ENCODE measurements at regions not wholly inside any gene's neighbourhood (a gene's known extent, or its start where the extent isn't known, plus 50 kb on each side); places are given as distances from the start of the nearest gene placed in this dataset.

DNA sequence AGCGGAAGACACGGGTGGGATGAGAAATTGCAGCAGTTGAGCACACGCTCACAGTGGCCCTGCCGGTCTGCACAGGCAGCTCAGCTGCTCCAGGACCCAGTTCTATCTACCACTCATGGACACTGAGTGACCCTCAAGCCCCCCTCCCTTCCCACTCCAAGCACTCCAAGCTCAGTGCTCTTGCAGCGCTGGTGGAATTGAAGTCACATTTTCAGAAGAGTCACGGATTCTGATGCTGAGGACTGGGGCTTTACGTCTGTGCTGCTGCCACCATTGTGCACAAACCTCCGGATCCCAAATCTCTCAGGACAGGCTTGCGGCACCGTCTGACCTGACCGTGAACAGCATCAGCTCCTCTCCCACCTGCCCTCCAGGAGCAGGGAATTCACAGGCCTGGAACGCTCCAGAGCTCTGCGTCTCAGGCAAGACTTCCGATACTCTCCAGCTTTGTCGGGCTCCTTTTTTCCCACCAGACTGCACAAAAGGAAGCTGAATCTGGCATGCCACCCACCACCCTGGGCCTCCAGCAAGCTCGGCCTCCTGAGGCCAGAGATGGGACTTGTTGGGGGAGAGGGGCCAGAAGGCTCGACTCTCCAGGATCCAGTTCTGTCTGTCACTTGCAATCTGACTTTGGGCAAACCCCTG, 213.1 kb upstream of the RTL1 start:
- in situ Hi-C loops (cut with HindIII; ENCODE audit: low sequenced_read_pairs), result no loop called here

DNA sequence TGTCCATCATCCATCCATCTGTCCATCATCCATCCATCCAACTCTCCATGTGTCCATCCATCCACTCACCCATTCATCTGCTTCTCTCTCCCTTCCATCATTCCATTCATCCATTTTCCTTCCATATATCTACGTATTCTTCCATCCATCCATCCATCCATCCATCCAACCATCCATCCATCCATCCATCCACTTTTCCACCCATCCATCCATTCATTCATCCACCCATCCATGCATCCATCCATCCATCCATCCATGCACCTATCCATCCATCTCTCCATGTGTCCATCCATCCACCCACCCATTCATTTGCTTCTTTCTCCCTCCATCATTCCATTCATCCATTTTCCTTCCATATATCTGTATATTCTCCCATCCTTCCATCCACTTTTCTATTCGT, 214.0 kb upstream of the RTL1 start:
- in situ Hi-C loops (cut with HindIII; ENCODE audit: low sequenced_read_pairs), result no loop called here

DNA sequence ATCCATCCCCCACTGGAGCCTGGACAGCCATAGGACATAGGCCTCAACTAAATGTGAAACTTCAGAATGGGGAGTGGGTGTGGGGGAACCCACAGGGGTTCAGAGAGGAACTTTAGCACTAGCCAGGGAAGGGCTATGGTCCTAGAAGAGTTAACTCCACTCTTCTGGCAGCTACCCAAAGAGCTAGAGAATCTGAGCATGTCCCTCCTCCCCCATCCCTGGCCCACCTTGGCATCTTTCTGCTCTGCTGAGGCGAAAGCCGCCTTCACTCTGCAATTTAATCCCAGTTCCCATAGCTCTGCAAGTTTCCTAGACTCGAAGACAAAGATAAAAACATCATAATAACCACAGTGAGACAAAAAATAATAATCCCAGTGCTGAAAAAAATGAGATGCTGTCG, 214.7 kb upstream of the RTL1 start:
- in situ Hi-C loops (cut with HindIII; ENCODE audit: low sequenced_read_pairs), result no loop called here

DNA sequence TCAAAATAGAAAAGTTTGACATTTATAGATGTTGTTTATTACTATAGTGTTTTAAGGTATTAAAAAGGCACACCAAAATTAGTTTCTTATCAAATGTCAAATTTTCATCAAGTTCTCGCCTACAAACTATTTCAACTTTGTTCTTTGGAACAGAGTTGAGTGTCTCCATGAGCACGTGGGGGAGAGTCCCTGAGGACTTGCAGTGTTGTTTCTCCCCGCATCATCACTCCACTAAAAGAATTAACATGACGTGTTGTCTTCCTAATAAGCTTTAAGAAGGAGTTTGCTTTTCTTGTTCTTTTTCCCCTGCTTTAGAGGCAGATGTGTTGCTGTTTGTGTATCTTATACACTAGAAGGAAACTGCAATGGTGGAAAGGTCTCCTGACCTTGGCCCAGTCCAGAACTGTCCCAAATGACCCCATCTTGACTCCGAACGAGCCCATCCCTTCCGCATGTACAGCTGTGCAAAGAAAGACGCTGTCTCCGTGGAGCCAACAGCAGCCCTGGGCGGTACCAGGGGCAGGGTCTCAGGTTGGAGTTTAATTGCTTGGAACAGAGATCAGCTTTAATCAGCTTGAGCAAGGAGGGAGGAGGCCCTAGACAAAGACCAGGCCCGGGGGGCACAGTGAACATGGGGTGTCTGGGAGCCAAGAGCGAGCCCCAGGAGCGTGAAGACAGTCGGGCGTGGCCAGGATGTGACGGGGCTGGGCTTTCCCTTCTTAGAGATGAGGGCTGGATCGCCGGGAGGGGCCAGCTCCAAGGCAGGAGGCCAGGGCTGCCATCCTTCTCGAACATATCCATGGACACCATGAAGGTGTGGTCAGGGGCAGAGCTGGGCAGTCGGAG, 215.4 kb upstream of the RTL1 start:
- in situ Hi-C loops (cut with HindIII; ENCODE audit: low sequenced_read_pairs), result no loop called here

DNA sequence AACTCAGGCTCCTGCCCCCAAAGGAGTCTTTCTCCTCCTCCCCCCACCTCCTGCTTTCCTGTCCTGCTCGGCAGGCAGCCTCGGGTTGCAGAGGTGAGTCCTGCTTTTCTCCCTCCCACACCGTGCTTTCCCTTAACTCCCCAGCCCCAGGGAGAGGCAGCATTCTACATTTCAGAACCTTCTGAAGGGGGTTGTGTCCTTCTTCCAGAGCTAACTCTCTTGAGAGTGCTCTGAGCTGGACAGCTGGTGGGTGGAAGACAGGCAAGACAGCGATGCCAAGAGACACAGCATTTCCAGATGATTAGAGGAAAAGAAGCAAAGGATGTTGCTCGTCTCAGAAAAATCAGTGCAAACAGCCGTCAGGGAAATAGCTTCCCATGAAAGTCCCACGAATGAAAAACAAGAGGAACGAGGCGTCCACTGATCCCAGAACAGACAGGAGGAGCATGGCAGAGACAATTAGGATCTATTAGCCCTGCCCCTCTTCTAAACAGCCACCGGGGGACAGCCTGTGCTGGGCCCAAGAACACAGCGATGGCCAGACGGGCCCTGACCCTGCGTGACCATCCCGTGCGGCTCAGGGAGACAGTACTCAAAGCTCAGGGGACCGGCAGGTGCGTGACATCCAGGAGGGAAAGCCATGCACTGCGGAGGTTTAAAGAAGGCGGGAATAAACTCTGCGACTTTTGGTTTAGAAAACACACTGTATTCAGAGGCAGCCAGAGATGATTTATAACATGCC, 216.5 kb upstream of the RTL1 start:
- in situ Hi-C loops (cut with HindIII; ENCODE audit: low sequenced_read_pairs), result no loop called here

DNA sequence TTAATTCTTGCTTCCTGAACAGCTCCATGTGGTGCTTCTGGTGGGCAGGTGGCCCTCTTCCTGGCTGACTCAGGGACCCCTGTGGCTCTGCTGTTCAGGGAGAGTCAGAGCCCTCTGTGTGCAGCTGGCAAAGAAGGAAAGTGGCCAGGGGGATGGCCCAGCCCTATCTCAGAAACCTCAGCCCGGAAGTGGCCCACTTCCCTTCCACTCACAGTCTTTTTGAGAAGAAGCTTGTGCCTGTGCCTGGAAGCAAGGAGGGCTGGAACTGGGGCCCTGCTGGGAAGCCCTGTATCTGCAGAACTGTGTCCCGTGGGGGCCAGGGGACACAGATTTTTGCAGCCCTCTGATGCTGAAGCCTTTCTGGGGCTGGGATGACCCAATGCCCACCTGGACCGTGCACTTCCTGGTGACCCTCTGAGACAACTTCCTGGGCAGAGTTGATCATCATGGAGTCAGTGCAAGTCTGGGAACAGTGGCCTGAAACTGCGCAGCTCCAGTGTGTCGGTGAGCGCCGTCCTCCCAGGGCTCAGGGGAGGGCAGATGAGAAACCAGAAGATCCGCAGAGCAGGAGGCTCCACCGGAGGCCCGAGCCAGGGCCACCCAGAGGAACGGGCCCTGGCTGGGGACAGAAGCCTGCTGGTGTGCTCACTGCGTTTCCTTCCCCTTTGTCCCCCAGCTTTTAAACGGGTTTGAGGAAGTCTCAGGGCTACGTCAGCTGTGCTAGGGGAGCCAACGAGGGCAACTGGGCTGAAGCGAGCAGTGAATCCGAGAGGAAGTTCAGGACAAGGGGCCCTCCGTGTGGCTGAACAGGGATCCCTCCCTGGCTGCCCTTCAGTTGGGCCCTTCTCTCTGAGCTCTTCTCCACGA, 217.4 kb upstream of the RTL1 start:
- in situ Hi-C loops (cut with HindIII; ENCODE audit: low sequenced_read_pairs), result no loop called here

DNA sequence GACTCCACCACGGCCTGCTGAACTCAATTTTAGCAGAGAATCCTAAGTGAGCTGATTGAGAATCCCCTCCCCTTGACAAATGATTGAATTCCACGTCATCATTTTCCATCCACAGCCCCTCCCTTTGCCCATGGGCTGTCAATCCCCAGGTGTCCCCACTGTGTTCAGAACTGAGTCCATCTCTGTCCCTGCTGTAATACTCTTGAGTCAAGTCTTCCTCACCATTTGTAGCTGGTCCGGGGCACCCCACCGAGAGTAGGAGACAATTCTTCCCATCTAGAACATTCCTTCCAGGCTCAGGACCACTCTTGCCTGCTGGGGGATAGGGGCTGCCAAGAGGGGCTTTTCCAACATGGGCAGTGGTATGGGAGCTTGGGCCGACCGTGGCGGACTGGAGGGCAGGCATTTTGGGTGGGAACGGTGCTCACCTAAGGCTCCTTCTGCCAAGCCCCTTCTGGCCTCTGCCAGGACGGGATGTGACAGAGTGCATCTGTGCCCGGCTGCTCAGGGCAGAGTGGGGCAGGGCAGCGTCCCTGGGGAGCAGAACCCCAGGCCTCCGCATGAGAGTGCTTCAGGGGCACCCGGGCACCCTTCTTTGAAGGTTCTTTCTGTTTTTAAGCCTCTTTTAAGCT, 218.1 kb upstream of the RTL1 start:
- in situ Hi-C loops (cut with HindIII; ENCODE audit: low sequenced_read_pairs), result no loop called here

DNA sequence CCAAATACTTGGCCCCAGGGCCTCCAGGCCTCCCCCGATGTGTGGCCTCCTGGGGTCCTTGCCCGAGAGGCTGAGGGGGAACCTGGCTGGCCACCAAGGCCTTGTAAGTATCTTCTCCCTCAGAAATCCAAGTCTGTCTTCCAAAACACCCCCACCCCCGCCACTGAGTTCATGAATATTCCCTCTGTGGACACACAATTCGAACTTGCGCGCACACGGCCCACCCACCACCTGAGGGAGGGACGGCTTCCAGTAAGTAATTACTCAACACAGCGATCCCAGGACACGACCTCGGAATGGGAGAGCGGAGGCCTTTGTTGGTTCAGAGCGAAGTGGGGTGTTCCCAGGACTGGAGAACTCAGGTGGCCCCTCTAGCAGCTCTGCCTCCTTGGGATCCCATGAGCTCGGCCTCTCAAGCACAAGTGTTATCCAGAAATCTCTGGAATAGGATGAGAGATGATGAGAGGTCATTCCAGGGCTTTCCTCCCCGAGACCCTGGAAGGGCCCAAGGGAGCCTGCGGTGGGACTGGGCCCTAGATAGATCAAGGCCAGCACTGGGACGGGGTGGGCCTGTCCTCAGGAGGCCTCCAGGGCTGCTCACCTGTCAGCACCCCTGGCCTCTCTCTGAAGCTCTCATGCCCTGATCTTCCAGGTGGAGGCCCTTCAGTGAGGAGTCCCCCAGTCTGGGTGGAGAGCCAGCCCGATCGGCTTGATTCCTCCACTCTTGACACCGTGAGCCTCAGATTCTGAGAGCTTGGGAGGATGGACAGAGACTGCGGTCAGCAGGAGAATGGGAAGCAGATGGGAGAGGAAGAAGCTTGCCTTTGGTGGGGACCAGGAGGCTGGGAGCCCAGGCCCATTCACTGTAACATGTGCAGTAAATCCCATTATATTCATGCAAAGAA, 219.0 kb upstream of the RTL1 start:
- in situ Hi-C loops (cut with HindIII; ENCODE audit: low sequenced_read_pairs), result no loop called here

DNA sequence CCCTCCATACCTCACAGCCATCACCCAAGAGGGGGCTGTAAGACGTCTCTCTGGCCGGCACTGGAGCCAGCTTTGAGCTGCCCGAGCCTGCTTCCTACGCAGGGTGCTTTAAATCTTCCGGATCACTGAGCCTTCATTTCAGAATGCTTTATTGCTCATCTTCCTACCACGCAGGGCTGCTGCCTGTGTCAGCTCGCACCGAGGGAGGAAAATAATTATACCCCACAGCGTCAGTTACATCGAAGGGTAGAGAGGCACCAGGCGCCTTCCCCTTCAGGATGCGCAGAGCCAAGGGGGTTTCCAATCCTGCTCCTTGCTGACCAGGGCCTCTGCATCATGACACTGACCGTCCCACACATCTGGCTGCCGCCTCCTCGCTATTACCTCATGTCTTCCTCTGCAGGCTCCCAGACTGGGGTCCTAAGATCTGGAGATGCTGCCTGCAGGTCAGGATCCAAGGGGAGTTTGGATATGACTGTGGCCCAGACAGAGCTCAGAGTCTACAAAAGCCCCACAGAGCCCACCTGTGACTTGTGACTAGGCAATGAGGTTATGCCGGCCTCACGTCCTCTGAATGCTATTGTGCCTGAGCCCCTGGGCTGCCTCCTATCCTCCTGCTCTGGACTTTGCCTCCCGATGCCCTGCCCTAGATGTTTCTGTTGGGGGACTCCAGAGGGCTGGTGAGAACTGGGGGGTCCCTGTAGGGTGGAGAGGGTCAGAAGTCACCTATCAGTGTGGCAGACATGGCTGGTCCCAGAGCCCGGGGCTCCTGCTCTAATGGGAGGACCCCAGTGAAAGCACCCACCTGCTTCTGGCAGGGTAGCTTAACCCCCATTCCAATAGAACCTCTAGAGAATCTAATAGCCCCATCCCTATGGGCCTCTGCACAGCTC, 220.3 kb upstream of the RTL1 start:
- in situ Hi-C loops (cut with HindIII; ENCODE audit: low sequenced_read_pairs), result no loop called here

DNA sequence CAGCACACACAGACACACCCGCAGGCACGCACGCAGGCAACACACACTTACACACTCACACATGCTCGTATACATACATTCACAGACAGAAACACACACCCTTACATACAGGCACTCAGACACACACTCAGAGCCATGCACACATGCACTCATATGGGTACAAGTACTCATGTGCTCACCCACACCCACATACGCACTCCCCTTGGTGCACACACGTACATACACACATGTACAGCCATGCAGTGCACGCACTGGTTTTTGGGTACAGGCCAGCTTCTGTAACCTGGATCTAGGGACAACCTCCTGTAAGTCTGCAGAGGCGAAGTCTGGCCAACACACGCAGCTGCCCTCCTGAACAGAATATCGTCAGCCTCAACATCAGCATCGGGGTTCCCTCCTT, 221.3 kb upstream of the RTL1 start:
- in situ Hi-C loops (cut with HindIII; ENCODE audit: low sequenced_read_pairs), result no loop called here

DNA sequence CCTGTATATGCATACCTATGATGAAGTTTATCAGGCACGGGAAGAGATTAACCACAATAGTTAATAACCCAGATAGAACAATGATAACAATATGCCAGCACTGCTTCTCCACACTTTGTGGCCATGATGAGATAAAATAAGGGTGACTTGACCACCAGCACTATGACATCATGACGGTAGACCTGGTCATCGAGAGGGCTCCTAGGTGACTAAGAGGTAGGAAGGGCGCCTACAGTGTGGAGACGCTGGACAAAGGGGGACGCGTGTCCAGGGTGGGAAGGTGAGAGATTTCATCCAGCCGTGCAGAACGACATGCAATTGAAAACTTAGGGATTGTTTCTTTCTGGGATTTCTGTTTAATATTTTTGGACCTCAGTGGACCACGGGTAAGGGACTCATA, 221.8 kb upstream of the RTL1 start:
- in situ Hi-C loops (cut with HindIII; ENCODE audit: low sequenced_read_pairs), result no loop called here

DNA sequence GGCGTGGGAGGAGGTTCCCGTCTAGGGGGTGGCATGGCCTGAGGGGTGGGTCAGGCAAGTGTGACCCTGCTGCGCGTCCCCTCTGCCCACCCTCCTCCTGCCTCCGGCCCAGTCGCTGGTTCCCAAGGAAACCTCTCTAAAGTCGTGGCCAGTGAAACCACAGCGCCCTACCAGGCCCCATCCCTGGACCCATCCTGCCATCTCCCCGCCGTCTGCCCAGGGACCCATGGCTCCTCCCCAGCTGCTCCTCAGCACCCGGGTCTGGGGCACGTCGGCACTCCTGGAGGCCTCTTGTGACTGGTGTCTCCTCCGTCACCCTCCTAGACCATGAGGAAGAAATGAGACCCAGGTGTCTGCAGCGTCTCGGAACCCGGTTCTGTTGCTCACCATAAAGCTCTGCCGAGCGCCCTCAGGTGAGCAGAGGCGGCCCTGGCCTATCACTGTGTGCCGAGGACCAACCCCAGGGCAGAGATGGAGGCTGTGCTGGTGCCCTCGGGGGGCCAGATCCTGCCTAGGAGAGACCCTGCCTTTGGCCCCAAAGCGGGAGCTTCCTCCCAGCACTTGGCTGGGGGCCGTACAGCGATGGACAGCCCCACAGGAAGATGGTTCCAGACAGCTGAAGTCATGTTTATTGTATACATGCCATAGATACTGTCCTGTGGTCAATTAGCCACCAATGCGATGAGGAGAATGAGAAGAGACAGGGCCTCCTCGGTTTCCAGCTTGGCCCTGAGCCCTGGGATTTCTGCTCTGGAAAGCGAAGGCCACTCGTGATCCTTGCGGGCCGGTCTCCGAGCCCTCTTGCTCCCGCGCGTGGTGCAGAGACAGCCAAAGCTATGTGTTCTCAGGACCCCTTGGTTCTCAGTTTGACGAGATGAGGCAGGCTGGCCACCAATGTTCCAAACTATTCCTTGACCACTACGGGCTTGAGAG, 222.5 kb upstream of the RTL1 start:
- in situ Hi-C loops (cut with HindIII; ENCODE audit: low sequenced_read_pairs), result no loop called here

DNA sequence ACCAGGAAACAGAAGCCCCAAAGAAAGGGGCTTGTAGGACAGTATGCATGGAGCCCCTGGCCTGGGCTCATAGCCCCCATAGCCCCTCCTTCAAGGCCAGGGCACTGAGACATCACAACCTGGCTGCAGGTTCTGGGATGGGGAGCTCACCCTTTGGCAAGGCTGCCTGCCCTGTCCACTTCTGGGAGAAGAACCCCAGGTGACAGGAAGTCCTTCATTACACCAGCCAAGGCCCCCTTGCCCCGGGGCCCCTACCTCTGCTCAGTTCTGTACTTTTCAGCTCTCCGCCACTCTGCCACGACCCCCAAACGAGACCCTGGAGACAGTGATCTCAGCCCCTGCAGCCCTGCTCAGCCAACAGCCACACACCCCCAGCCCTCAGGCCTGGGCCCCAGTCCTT, 223.2 kb upstream of the RTL1 start:
- in situ Hi-C loops (cut with HindIII; ENCODE audit: low sequenced_read_pairs), result no loop called here

DNA sequence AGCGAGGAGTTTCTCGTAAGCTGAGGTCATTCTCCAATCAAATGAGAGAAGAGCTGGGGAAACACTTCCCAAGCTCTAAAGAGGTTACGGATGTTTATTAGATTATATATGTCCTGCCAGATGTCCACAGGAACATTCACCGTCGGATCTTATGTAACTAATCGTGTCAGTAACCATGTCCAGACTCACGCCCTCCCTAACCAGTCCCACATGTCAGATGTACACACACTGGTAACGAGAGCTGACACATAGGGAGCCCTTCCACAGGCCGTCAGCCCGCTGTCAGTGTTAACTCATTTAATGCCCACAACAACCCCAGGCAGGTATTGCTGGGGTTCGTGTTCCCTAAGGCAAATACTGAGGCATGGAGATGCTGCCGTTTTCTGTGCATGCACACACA, 223.7 kb upstream of the RTL1 start:
- in situ Hi-C loops (cut with HindIII; ENCODE audit: low sequenced_read_pairs), result no loop called here

DNA sequence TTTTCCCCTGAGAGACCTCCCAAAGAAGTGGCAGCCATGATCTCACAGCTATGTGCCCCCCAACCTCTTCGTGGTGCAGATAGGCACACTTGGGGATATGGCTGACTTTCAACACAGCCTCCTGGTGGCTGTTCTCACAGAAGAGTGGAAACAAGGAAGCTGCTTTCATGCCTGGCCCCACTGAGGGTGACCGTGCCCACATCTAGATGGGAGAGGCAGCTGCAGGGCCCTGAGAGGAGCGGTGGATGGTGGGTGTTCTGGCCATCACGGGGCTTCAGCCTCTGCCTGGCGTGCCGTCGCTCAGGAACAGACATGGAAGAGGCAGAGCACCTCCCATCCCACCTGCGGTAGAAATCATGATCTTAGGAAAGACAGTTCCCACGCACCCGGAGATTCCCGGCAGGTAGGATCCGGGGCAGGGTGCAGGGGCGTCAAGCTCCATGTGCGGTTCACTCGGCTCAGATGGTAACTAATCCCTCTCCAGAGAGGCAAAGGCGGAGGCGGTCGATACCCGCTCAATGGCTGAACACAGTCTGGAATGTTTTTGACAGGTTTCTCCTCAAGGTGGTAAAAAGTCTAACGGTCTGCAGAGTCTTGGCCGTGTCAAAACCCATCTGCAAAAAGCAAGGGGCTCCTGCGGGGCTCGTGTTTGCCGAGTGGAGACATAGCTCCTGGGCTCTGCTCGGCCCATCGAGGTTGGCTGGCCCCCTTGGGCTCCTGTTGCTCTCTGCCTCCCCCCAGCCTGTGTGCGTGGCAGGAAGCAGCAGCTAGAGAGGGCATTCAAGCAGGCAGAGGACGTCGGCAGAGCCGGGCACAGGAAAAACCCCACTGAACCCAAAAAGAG, 225.2 kb upstream of the RTL1 start:
- in situ Hi-C loops (cut with HindIII; ENCODE audit: low sequenced_read_pairs), result no loop called here

DNA sequence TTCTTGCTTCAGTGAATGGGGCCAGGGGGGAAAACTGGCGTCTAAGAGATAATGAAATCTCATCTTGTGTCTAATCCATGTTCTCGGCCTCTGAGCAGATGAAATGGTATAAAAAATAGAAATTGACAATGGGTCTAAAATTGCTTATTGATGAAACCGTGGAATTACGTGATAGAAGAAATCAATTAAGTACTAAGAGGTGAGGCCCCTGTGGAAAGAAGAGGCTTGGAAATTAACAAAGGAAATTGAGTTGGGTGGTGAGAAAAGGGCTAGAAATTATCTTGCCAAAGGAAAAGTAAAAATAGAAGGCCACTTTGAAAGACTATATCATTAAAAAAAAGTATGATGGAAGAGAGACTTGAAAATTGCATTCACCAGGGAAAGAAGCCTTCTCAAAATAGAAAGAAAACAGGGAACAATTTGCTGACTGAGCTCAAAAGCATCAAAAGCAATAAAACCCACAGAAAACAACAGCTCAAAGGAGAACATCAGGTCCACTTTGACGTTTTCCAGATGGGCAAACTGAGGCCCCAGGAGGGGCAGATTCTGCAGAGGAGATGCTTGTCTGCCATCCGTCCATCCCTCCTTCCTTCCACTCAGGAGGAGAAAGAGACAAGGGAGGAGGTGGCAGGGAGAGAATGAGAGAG, 226.1 kb upstream of the RTL1 start:
- in situ Hi-C loops (cut with HindIII; ENCODE audit: low sequenced_read_pairs), result no loop called here

Data from DLD1 (cell line).